ENCODE measurements at regions not wholly inside any gene's neighbourhood (a gene's known extent, or its start where the extent isn't known, plus 50 kb on each side); places are given as distances from the start of the nearest gene placed in this dataset.

- no peak for DNase-seq
These were observed 84.4 kb upstream of the HS6ST1 start for GRCh38 chr2:128402911-128403670.

- DNase-seq: no peak
These were observed 85.4 kb upstream of the HS6ST1 start for GRCh38 chr2:128403814-128404708.

DNA sequence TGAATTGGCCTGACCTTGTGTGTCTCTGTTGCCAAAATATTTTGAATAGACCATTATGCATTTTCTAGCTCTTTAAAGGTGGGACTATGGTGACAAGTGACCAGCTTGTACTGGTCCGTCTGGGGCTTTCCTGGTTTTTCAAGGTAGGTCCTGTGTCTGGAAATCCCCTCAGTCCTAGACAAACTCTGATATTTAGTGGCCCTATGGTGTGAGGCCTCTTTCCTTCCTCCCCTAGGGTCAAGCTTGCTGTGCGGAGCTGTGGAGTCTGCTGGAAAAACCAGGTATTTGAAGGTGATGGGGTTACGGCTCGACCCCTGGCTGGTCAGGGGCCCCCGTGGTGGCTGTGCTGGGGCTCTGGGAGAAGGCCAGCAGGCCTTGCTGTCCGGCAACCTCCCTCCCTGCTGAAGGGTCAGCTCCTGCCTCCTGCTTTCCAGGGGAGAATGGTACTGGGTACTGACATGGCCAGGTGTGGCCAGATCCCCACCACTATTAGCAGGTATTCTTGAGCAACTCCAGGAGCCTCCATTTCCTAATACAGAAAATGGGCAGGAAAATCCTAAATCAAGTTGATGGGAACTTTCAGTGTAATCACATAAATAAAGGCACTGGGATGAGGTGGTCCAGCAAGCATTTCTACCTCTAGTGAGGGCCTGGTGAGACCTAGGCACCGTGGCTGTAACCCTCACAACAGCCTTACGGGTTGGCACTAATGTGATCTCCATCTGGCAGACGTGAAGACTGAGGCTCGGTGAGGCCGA, 86.2 kb upstream of the HS6ST1 start:
- DNase-seq: no peak

DNA sequence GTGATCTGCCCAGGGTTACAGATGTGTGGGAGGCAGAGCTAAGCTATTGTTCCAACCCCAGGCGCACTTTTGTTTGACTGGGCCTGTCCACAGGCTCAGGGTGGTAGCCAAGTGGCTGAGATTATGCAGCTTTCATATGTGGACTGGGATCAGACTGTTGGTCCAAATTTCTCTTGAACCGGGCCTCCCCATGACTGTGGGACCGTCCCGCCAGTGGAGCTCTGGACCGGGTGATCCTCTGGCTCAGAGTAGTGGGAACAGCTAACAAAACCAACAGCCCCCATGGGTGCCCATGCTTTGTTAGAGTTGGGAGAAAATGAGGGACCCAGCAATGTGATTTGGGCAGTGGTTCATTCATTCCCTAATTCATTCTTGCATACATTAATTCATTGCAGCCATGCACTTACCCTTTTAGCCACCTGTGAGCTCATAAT, 86.8 kb upstream of the HS6ST1 start:
- no peak for DNase-seq

DNA sequence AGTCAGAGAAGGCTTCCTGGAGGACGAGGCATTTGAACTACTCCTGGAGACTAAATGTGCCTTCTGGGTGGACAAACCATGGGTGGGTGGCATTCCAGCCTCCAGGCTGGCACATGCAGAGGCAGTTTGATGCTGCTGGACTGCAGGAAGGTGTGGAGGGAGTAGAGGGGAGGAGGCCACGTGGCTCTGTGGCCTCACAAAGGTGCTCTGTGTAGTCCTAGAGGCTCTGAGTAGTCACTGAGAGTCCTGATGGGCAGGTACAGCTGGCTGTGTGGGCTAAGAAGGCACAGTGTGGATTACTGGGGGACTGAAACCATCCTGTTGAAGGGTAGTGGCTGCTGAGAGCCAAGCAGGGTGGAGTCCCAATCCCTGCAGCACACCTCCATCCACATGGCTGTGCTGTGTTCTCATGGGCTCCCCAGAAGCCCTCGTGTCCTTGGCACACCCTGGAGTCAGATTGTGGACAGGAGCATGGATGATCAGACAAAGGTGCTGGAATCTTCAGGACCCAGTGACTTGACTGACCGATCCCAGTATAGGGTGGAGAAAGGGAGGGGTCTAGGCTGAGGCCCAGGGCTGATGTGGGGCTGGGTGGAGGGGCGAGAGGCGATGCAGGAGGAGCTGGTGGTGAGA, 87.4 kb upstream of the HS6ST1 start:
- no peak for DNase-seq

- no peak for DNase-seq
These were observed 88.3 kb upstream of the HS6ST1 start for GRCh38 chr2:128406736-128407554.

DNA sequence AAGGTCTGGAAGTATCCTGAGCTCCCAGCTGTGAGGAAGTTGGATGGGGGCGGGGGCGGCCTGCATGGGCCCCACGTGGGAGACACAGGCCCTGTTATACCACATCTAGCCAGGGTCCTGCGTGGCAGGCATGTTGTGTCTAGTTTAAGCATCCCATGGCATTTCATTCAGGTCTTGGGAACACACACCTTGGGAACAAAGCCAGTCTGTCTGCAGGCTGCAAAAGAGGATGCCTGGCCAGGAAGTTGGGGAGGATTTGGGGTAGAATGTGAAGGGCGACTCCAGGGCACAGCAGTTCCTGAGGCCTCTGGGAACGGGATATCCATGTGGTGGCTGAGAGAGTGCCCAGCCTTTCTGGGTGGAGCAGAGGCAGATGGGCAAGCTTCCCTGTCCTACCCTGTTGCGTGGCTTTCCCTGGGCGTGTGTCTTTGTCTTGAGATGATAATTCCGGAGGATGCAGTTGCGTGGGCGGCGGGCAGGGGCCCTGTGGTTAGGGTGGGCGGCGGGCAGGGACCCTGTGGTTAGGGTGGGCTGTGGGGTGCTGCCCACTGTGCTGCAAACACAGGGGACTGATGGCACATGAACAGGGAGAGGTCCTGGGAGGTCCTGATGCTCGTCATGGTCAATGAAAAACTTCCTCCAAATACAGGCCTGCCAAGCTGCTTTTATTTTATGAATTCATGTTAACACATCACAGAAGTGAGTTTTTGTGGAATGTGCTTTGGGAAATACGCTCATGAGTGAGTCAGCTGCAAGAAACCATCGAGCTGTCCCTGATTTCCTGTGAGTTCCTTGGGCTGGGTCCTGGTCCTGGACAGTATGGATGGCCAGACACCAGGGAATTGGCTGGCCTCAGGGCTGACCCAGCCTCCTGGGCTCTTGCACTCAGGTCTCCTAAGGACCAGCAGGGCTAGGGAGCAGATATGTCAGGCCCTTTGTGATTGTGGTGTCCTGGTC, 90.0 kb upstream of the HS6ST1 start:
- no peak for DNase-seq

DNA sequence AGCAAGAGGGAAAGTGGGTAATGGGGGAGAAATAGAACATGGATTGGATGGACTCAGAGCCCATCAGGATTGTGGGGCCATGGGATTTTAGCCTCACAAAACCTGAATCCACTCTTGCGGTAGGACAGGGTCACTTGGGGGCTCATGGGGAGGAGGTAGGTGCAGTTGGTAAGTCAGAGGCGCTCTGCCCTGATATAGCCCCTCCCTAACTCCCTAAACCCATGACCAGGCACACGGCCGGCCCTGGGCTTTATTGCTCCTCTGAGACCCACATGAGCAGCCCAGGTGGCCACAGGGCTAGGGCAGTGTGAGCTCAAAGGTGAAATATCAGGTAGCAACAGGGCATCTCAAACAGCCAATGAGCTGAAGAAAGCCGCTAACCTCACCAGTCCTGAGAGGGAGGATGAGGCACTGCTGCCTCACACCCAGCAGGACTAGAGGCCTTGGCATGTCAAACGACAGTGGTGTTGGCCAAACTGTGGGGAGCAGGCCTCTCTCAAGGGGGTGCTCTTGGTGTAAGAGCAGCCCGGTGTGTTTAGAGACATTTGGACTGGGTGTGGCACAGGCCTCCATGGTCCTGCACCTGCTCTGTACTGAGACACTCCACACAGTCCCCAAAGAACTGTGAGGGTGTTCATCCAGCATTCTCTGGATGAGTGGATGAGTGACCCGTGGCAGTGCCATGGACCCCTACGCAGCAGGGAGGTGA, 90.8 kb upstream of the HS6ST1 start:
- no peak for DNase-seq

GRCh38 chr2:128410035-128410757, 91.5 kb upstream of the HS6ST1 start:
- DNase-seq: no peak

- no peak for DNase-seq
These were observed 92.1 kb upstream of the HS6ST1 start for GRCh38 chr2:128410758-128411215.

GRCh38 chr2:128411431-128411830, 92.8 kb upstream of the HS6ST1 start:
- DNase-seq: no peak

DNA sequence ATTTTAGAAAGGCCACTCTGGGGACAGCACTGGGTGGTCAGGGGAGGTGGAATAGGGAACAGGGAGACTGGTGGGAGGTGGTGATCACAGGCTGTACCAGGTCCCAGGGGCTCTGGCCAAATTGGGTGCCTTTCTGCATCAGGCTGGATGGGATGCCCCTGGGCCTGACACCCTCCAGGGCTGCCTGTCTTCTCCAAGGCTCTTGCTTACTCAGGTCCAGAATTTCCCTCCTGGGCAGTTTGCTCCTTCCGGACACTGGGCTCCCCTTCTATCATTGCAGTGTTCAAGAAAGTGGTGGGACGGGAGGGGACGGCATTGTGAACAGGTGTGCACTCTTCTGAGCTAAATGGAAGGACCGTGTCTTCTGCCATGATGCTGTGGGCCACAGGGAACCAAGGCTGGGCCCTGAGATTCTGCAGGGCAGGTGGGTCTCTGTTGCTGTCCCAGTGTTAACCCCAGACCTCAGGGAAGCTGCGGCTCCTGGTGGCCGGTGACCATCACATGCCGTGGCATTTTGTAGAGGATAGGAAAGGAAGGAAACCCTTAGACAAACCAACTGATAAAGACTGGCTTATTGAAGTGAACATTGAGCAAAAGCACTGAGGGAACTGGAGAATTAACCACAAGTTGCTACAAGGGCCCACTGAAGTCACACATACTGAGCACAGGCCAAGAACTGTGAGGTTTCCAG, 93.7 kb upstream of the HS6ST1 start:
- DNase-seq: no peak

GRCh38 chr2:128413014-128413717, 94.5 kb upstream of the HS6ST1 start:
- no peak for DNase-seq

DNA sequence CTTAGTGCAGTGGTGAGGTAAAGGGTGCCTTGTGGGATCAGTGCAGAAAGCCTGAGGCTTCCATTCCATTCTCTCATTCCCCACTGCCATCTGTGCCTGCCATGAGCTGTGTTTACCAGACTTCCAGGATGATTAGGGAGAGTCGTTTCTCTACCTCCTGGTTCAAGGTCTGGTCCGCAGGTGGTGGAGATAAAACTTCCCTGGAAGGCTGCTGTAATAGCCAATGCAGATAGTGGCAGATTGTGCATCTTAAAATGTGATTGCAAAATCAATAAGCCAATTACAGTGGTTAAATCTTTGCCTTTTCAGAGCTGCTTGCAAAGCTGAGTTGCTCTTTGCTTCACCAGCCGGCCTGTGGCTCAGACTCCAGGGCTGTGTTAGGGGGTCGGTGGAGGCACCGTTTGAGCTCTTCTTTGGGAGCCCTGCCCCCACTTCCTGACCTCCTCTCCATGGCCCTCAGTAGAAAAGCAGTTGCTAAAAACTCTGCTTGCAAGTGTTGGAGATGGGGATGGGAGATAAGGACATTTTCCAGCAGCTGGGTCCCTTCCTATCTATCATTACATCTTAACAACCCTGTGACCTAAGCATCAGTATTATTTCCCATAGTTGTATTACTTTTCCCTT, 95.2 kb upstream of the HS6ST1 start:
- DNase-seq: peak; percentile 75

GRCh38 chr2:128414351-128414750, 95.7 kb upstream of the HS6ST1 start:
- peak; percentile 7 for DNase-seq

- DNase-seq: no peak
These were observed 96.5 kb upstream of the HS6ST1 start for GRCh38 chr2:128414946-128415778.

GRCh38 chr2:128415779-128416061, 97.1 kb upstream of the HS6ST1 start:
- DNase-seq: no peak

Data from NCI-H69 (cell line).